Spinal cord (tissue), 1 donor: ENCODE measurements at regions not wholly inside any gene's neighbourhood (a gene's known extent, or its start where the extent isn't known, plus 50 kb on each side); places are given as distances from the start of the nearest gene placed in this dataset. TPM values are rescaled to one million over a fixed set of nuclear protein-coding genes. Genes with fewer than 3 reads are reported as not detected.

Experiments used
- small RNA-seq: library from RNA; depleted of rRNA; stranded (forward); fragments of <200 nt; gene quantifications from one replicate; pipeline ENCODE3, GENCODE V24; 2014; ENCODE audit warnings: low replicate concordance

Small RNA genes lying in the stretch of these regions (small RNA-seq; reads per million reads assigned to genes)
- not detected for gene AL591926.1
- gene AL591926.4 = not detected
- not detected for gene AL591926.5
- gene AL591926.6 = not detected
- not detected for gene AL591926.8
- gene AL591926.9 = not detected
- not detected for gene RF00019
- not detected for gene RF00156
- not detected for gene RN7SL565P
